ENCODE measurements at regions not wholly inside any gene's neighbourhood (a gene's known extent, or its start where the extent isn't known, plus 50 kb on each side); places are given as distances from the start of the nearest gene placed in this dataset.

DNA sequence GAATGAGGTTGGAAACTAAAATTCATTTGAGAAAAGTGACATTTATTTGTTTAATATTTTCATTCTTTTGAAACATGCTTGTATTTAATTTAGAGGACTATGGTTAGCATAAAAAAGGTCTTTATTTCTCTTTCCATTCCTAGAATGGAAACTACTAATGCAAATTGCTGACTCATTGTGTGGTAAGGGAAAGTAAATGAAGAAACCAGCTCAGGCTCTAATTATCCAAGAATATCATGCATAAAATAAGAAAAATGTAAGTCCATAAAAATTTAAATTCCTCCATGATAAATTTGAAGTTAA is 777.0 kb upstream of the SLITRK1 start:
- TF ChIP-seq, protein P1, sequence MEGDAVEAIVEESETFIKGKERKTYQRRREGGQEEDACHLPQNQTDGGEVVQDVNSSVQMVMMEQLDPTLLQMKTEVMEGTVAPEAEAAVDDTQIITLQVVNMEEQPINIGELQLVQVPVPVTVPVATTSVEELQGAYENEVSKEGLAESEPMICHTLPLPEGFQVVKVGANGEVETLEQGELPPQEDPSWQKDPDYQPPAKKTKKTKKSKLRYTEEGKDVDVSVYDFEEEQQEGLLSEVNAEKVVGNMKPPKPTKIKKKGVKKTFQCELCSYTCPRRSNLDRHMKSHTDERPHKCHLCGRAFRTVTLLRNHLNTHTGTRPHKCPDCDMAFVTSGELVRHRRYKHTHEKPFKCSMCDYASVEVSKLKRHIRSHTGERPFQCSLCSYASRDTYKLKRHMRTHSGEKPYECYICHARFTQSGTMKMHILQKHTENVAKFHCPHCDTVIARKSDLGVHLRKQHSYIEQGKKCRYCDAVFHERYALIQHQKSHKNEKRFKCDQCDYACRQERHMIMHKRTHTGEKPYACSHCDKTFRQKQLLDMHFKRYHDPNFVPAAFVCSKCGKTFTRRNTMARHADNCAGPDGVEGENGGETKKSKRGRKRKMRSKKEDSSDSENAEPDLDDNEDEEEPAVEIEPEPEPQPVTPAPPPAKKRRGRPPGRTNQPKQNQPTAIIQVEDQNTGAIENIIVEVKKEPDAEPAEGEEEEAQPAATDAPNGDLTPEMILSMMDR (IDR thresholded peaks at IDR 0.05) = no peak
- TF ChIP-seq POLR2A (IDR thresholded peaks at IDR 0.05) (no peak), POLR2AphosphoS5 (IDR thresholded peaks at IDR 0.05) (no peak)

Data from stomach (tissue), 4 donors.